Vagina (tissue), 2 donors: ENCODE measurements at regions not wholly inside any gene's neighbourhood (a gene's known extent, or its start where the extent isn't known, plus 50 kb on each side); places are given as distances from the start of the nearest gene placed in this dataset.
"Not testable (repeated sequence)": the region's sequence is repeated elsewhere in the genome, so short reads cannot be mapped to it uniquely, and the experiment has no call there.

ENCODE experiments used
- POLR2A ChIP-seq, 2 donors: fragments of 450-650 bp; IDR thresholded peaks; one replicate each; pipeline ENCODE4 v1.6.1; 2017; ENCODE audit warnings: antibody characterized with exemption in 2 of 2, mild to moderate bottlenecking in 2 of 2, moderate library complexity in 2 of 2
- POLR2AphosphoS5 ChIP-seq, 2 donors: sonication (generic); formaldehyde crosslinking; IDR thresholded peaks; one replicate each; pipeline ENCODE4 v1.9.0; 2017; ENCODE audit warnings: antibody characterized with exemption in 2 of 2, mild to moderate bottlenecking in 2 of 2, low read depth in 1 of 2; ENCODE audit not compliant: insufficient read depth in 1 of 2
- TF ChIP-seq, protein P1 (sequence below), 3 experiments: fragments of 450-650 bp in 2 of 3; fragments of 200-600 bp in 1 of 3; sonication (generic) in 1 of 3; IDR thresholded peaks; one replicate each; pipeline ENCODE4 v1.5.1; 2017 to 2019; ENCODE audit warnings: antibody characterized with exemption in 3 of 3, mild to moderate bottlenecking in 2 of 3, moderate library complexity in 2 of 3

DNA sequence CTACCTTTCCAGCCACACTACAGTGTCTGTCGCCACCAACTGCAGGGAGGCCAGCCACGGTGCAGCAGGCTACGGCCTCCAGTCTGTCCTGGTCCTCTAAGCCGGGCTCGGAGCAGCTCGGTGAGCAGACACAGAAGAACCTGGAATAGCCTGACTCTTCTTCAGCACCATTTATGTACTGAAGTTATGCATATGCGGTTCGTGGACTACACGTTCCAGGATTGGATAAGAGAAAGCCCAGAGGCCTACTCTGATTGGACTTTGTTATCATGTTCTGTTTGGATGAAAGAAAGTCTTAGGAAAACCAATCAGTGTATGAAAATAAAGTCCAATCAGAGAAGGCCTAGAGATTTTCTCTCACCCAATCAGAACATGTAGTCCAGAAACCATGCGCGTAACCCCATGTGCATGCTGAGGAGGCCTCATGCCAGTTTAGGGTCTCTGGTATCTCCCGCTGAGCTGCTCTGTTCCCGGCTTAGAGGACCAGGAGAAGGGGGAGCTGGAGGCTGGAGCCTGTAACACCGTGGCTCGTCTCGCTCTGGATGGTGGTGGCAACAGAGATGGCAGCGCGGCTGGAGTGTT, 4462.0 kb upstream of the OR11H1 start:
- TF ChIP-seq, protein P1, sequence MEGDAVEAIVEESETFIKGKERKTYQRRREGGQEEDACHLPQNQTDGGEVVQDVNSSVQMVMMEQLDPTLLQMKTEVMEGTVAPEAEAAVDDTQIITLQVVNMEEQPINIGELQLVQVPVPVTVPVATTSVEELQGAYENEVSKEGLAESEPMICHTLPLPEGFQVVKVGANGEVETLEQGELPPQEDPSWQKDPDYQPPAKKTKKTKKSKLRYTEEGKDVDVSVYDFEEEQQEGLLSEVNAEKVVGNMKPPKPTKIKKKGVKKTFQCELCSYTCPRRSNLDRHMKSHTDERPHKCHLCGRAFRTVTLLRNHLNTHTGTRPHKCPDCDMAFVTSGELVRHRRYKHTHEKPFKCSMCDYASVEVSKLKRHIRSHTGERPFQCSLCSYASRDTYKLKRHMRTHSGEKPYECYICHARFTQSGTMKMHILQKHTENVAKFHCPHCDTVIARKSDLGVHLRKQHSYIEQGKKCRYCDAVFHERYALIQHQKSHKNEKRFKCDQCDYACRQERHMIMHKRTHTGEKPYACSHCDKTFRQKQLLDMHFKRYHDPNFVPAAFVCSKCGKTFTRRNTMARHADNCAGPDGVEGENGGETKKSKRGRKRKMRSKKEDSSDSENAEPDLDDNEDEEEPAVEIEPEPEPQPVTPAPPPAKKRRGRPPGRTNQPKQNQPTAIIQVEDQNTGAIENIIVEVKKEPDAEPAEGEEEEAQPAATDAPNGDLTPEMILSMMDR (IDR thresholded peaks at IDR 0.05), result not testable (repeated sequence)
- not testable (repeated sequence) for TF ChIP-seq POLR2AphosphoS5 (IDR thresholded peaks at IDR 0.05; ENCODE audit: insufficient read depth in 1 of 2, low read depth in 1 of 2); POLR2A (IDR thresholded peaks at IDR 0.05)
